HepG2 (cell line): ENCODE measurements at regions not wholly inside any gene's neighbourhood (a gene's known extent, or its start where the extent isn't known, plus 50 kb on each side); places are given as distances from the start of the nearest gene placed in this dataset.

Experiments used
- ATAC-seq: fragments of 200-7000 bp; cut with Tn5 transposase; 3 replicates; pipeline ENCODE4 v1.9.1; 2020; ENCODE audit warnings: mild to moderate bottlenecking, moderate library complexity
- BruUV-seq: library from RNA; stranded (reverse); fragments of 400-500 nt; replicated peaks from 2 replicates; lab custom pipeline; 2021; lab: Mats Ljungman, UMichigan
- CTCF ChIA-PET: fragments of 300-600 bp; formaldehyde crosslinking; extraction: SDS; loops from one replicate; lab custom pipeline; 2021; ENCODE audit warnings: low total read pairs, inconsistent platforms, low intra/inter-chr PET ratio; lab: Yijun Ruan, JAX
- POLR2A ChIA-PET: fragments of 350-600 bp; sonication (Branson Sonifier 250); formaldehyde crosslinking; loops from one replicate; lab custom pipeline; 2020; ENCODE audit warnings: antibody characterized with exemption, inconsistent platforms; lab: Yijun Ruan, JAX
- DNase-seq: peaks from one replicate; pipeline ENCODE4 v3.0.0-alpha.2; 2015; ENCODE audit warnings: low spot score
- FAIRE-seq: peaks from 3 replicates; lab custom pipeline; 2011; peaks lifted over from hg19 to GRCh38; lab: Jason Lieb, UNC
- H2AFZ ChIP-seq: one replicate; pipeline ENCODE4 v1.6.1; 2011; ENCODE audit warnings: low read length, inconsistent platforms
- H3K27ac ChIP-seq: fragments of 300-600 bp; 3 replicates; pipeline ENCODE4 v1.8.0; 2011; ENCODE audit warnings: mixed run types, mild to moderate bottlenecking, mixed read lengths, low read length, inconsistent platforms; ENCODE audit not compliant: insufficient read depth; ENCODE audit errors: extremely low read length
- H3K27me3 ChIP-seq, 2 experiments: fragments of 200-600 bp in 1 of 2; 2 replicates in 1 of 2; 3 replicates in 1 of 2; pipeline versions ENCODE4 v1.6.0 to v1.8.0; 2011; ENCODE audit warnings: low read length in 2 of 2, mild to moderate bottlenecking in 2 of 2, moderate library complexity in 2 of 2, inconsistent platforms in 1 of 2; ENCODE audit not compliant: insufficient read depth in 2 of 2, control insufficient read depth in 1 of 2
- H3K36me3 ChIP-seq, 2 experiments: fragments of 200-600 bp in 1 of 2; replicated peaks in 1 of 2; 2 replicates in 1 of 2; 3 replicates in 1 of 2; pipeline versions ENCODE4 v1.5.1 to v1.8.0; 2011; ENCODE audit warnings: low read length in 2 of 2, inconsistent platforms in 1 of 2; ENCODE audit not compliant: insufficient read depth in 2 of 2, control insufficient read depth in 1 of 2
- H3K4me1 ChIP-seq: 2 replicates; pipeline ENCODE4 v1.5.1; 2012; ENCODE audit warnings: low read length, inconsistent platforms; ENCODE audit not compliant: insufficient read depth
- H3K4me2 ChIP-seq: 2 replicates; pipeline ENCODE4 v1.6.0; 2011; ENCODE audit warnings: low read depth, low read length, inconsistent platforms
- H3K4me3 ChIP-seq, 3 experiments: fragments of 200-600 bp in 1 of 3; sonication (generic), shearing (Covaris generic) in 1 of 3; replicated peaks in 1 of 3; 2 replicates each; pipeline ENCODE4 v1.5.1; 2011 to 2016; ENCODE audit warnings: low read length in 3 of 3, inconsistent platforms in 2 of 3, low read depth in 2 of 3, mild to moderate bottlenecking in 2 of 3, control low read depth in 1 of 3, mixed read lengths in 1 of 3; ENCODE audit not compliant: insufficient read depth in 1 of 3
- H3K79me2 ChIP-seq: one replicate; pipeline ENCODE4 v1.6.1; 2011; ENCODE audit warnings: low read length, inconsistent platforms; ENCODE audit not compliant: insufficient read depth
- H3K9ac ChIP-seq: 2 replicates; pipeline ENCODE4 v1.6.0; 2011; ENCODE audit warnings: mild to moderate bottlenecking, low read depth, low read length, inconsistent platforms; ENCODE audit not compliant: insufficient read depth
- H3K9me3 ChIP-seq: 2 replicates; pipeline ENCODE4 v1.5.1; 2012; ENCODE audit warnings: mild to moderate bottlenecking, low read length
- H4K20me1 ChIP-seq: 2 replicates; pipeline ENCODE4 v1.6.0; 2011; ENCODE audit warnings: inconsistent platforms, mild to moderate bottlenecking, low read length, moderate library complexity; ENCODE audit not compliant: insufficient read depth
- ARID2 ChIP-seq: sonication (generic); formaldehyde crosslinking; IDR thresholded peaks from 2 replicates; pipeline ENCODE4 v1.8.1; 2022; ENCODE audit warnings: mild to moderate bottlenecking, missing genetic modification reagents, borderline replicate concordance
- BRD4 ChIP-seq: sonication (generic); formaldehyde crosslinking; IDR thresholded peaks from 2 replicates; pipeline ENCODE4 v1.4.0; 2020; ENCODE audit warnings: missing genetic modification reagents
- CHD4 ChIP-seq: fragments of 200-600 bp; sonication (generic); IDR thresholded peaks from 2 replicates; pipeline ENCODE4 v1.7.0; 2017; ENCODE audit warnings: mild to moderate bottlenecking, low read length, borderline replicate concordance
- ESRRA ChIP-seq: sonication (generic); formaldehyde crosslinking; IDR thresholded peaks from 2 replicates; pipeline ENCODE4 v1.5.1; 2020; ENCODE audit warnings: mild to moderate bottlenecking, low read depth, missing genetic modification reagents
- ETV6 ChIP-seq: sonication (generic); formaldehyde crosslinking; conservative IDR thresholded peaks from 2 replicates; pipeline ENCODE4 v1.4.0; 2020; ENCODE audit warnings: missing genetic modification reagents
- KDM1A ChIP-seq: IDR thresholded peaks from 2 replicates; pipeline ENCODE4 v1.6.1; 2016; ENCODE audit warnings: missing compliant biosample characterization
- PAWR ChIP-seq: sonication (generic); formaldehyde crosslinking; IDR thresholded peaks from 2 replicates; pipeline ENCODE4 v1.4.0; 2020; ENCODE audit warnings: missing genetic modification reagents, mild to moderate bottlenecking, borderline replicate concordance
- PCBP1 ChIP-seq: fragments of 200-400 bp; formaldehyde crosslinking; IDR thresholded peaks from 2 replicates; pipeline ENCODE4 v1.6.1; 2017; ENCODE audit warnings: mild to moderate bottlenecking, low read depth, low read length, borderline replicate concordance
- RFXANK ChIP-seq: IDR thresholded peaks from 2 replicates; pipeline ENCODE4 v1.6.1; 2016
- SALL1 ChIP-seq: sonication (generic); formaldehyde crosslinking; IDR thresholded peaks from 2 replicates; pipeline ENCODE4 v1.8.0; 2022; ENCODE audit warnings: mild to moderate bottlenecking, missing genetic modification reagents
- STAG1 ChIP-seq: sonication (generic); formaldehyde crosslinking; IDR thresholded peaks from 2 replicates; pipeline ENCODE4 v1.4.0; 2020; ENCODE audit warnings: missing genetic modification reagents
- ZNF451 ChIP-seq: sonication (generic); formaldehyde crosslinking; IDR thresholded peaks from 2 replicates; pipeline ENCODE4 v1.5.0; 2020; ENCODE audit warnings: mild to moderate bottlenecking, missing genetic modification reagents
- ZNF562 ChIP-seq: sonication (generic); formaldehyde crosslinking; IDR thresholded peaks from 2 replicates; pipeline ENCODE4 v1.8.0; 2022; ENCODE audit warnings: missing genetic modification reagents, borderline replicate concordance
- ZNF615 ChIP-seq: sonication (generic); formaldehyde crosslinking; IDR thresholded peaks from 2 replicates; pipeline ENCODE4 v1.5.0; 2020; ENCODE audit warnings: mild to moderate bottlenecking, missing genetic modification reagents, borderline replicate concordance
- ZNF703 ChIP-seq: sonication (generic); formaldehyde crosslinking; IDR thresholded peaks from 2 replicates; pipeline ENCODE4 v1.5.1; 2020; ENCODE audit warnings: missing genetic modification reagents, mild to moderate bottlenecking, moderate library complexity, borderline replicate concordance
- WGBS: methylation state at CpG from one replicate; pipeline ENCODE4 v1.1.6; 2017; ENCODE audit warnings: low lambda C conversion rate; 5-methylcytosine and 5-hydroxymethylcytosine counted together
- in situ Hi-C: cut with HindIII; loops from 2 replicates; pipeline ENCODE4 v1.10.0; 2017; ENCODE audit warnings: low pct_unique_long_range_greater_than_20kb; ENCODE audit not compliant: extremely low pct_ligation_motif_present
- intact Hi-C: fragments of 100-400 bp; cut with micrococcal nuclease; formaldehyde crosslinking; loops from one replicate; pipeline ENCODE4 v1.10.0; 2022; ENCODE audit not compliant: unreplicated experiment
- TF ChIP-seq, protein P1 (sequence below): IDR thresholded peaks from 2 replicates; pipeline ENCODE4 v1.6.1; 2018; ENCODE audit warnings: missing genetic modification reagents
- TF ChIP-seq, protein P2 (sequence below): sonication (generic); formaldehyde crosslinking; IDR thresholded peaks from 2 replicates; pipeline ENCODE4 v1.4.0; 2020; ENCODE audit warnings: mild to moderate bottlenecking, low read depth, missing genetic modification reagents
- TF ChIP-seq, protein P3 (sequence below): sonication (generic); formaldehyde crosslinking; IDR thresholded peaks from 2 replicates; pipeline ENCODE4 v1.9.0; 2021; ENCODE audit warnings: missing genetic modification reagents, borderline replicate concordance
- TF ChIP-seq, protein P4 (sequence below): IDR thresholded peaks from 2 replicates; pipeline ENCODE4 v1.6.1; 2016; ENCODE audit warnings: control low read depth

- H3K9me3 ChIP-seq: no peaks in the 10 kb centered on the region
- ChIA-PET POLR2A (no interaction called here), CTCF (no interaction called here)
- DNase-seq: no peak
- H3K4me2 ChIP-seq: no peak overlapping the region
- no peak overlapping the region for H3K4me3 ChIP-seq
- no peaks in the 10 kb centered on the region; a peak in 1 of 5 replicates for H3K27me3 ChIP-seq
- in situ Hi-C loops: no loop called here
- no peaks in the 10 kb centered on the region for H4K20me1 ChIP-seq
- BruUV-seq: no TSS peak
- no peaks in the 10 kb centered on the region for H3K36me3 ChIP-seq
- no peak for FAIRE-seq
- intact Hi-C loops: no loop called here
- WGBS: 0% methylated on average over 2 of the region's 2 CpGs
- H3K27ac ChIP-seq: no peak overlapping the region
- no peaks in the 10 kb centered on the region for H3K4me1 ChIP-seq
- no peaks in the 10 kb centered on the region for H3K79me2 ChIP-seq
- ATAC-seq: no peak
- no peak overlapping the region for H2AFZ ChIP-seq
- H3K9ac ChIP-seq: no peak overlapping the region
- TF ChIP-seq ZNF562 (CRISPR knock-in tag) (no peak), BRD4 (no peak), SALL1 (CRISPR knock-in tag) (no peak), ESRRA (CRISPR knock-in tag) (no peak), ARID2 (CRISPR knock-in tag) (no peak), ZNF615 (CRISPR knock-in tag) (no peak), PAWR (no peak), ETV6 (CRISPR knock-in tag) (no peak), RFXANK (CRISPR knock-in tag) (no peak), STAG1 (no peak), ZNF703 (no peak), KDM1A (CRISPR knock-in tag) (no peak), CHD4 (no peak), ZNF451 (no peak), PCBP1 (no peak)
- TF ChIP-seq, protein P1, sequence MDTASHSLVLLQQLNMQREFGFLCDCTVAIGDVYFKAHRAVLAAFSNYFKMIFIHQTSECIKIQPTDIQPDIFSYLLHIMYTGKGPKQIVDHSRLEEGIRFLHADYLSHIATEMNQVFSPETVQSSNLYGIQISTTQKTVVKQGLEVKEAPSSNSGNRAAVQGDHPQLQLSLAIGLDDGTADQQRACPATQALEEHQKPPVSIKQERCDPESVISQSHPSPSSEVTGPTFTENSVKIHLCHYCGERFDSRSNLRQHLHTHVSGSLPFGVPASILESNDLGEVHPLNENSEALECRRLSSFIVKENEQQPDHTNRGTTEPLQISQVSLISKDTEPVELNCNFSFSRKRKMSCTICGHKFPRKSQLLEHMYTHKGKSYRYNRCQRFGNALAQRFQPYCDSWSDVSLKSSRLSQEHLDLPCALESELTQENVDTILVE: no peak
- TF ChIP-seq, protein P2, sequence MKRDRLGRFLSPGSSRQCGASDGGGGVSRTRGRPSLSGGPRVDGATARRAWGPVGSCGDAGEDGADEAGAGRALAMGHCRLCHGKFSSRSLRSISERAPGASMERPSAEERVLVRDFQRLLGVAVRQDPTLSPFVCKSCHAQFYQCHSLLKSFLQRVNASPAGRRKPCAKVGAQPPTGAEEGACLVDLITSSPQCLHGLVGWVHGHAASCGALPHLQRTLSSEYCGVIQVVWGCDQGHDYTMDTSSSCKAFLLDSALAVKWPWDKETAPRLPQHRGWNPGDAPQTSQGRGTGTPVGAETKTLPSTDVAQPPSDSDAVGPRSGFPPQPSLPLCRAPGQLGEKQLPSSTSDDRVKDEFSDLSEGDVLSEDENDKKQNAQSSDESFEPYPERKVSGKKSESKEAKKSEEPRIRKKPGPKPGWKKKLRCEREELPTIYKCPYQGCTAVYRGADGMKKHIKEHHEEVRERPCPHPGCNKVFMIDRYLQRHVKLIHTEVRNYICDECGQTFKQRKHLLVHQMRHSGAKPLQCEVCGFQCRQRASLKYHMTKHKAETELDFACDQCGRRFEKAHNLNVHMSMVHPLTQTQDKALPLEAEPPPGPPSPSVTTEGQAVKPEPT: no peak
- TF ChIP-seq, protein P3, sequence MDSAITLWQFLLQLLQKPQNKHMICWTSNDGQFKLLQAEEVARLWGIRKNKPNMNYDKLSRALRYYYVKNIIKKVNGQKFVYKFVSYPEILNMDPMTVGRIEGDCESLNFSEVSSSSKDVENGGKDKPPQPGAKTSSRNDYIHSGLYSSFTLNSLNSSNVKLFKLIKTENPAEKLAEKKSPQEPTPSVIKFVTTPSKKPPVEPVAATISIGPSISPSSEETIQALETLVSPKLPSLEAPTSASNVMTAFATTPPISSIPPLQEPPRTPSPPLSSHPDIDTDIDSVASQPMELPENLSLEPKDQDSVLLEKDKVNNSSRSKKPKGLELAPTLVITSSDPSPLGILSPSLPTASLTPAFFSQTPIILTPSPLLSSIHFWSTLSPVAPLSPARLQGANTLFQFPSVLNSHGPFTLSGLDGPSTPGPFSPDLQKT: no peak
- TF ChIP-seq, protein P4, sequence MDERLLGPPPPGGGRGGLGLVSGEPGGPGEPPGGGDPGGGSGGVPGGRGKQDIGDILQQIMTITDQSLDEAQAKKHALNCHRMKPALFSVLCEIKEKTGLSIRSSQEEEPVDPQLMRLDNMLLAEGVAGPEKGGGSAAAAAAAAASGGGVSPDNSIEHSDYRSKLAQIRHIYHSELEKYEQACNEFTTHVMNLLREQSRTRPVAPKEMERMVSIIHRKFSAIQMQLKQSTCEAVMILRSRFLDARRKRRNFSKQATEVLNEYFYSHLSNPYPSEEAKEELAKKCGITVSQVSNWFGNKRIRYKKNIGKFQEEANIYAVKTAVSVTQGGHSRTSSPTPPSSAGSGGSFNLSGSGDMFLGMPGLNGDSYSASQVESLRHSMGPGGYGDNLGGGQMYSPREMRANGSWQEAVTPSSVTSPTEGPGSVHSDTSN: no peak
Measured at GRCh38 chr18:2441544-2441943, 129.8 kb downstream of the METTL4 start.
